SK-N-SH (cell line): ENCODE measurements at regions not wholly inside any gene's neighbourhood (a gene's known extent, or its start where the extent isn't known, plus 50 kb on each side); places are given as distances from the start of the nearest gene placed in this dataset.
A peak's percentile ranks its signal among the peaks of the same experiment; 100 is the strongest.

ENCODE experiments used
- GABPA ChIP-seq: IDR thresholded peaks from 2 replicates; pipeline ENCODE4 v1.4.0; 2012; ENCODE audit warnings: low read depth, mild to moderate bottlenecking
- POLR2AphosphoS5 ChIP-seq: IDR thresholded peaks from 2 replicates; pipeline ENCODE4 v1.6.1; 2012; ENCODE audit warnings: low read depth, low read length
- TAF1 ChIP-seq: IDR thresholded peaks from 2 replicates; pipeline ENCODE4 v1.6.1; 2012; ENCODE audit warnings: low read depth, mild to moderate bottlenecking, low read length, moderate library complexity, borderline replicate concordance
- TF ChIP-seq, protein P1 (sequence below): fragments of 200-600 bp; sonication (generic); IDR thresholded peaks from 2 replicates; pipeline ENCODE4 v1.6.1; 2017; ENCODE audit warnings: antibody characterized with exemption, mild to moderate bottlenecking, moderate library complexity
- TF ChIP-seq, protein P2 (sequence below): IDR thresholded peaks from 2 replicates; pipeline ENCODE4 v1.6.1; 2012; ENCODE audit warnings: mild to moderate bottlenecking, low read depth, low read length, moderate library complexity
- TF ChIP-seq, protein P3 (sequence below): IDR thresholded peaks from 2 replicates; pipeline ENCODE4; 2012
- TF ChIP-seq, protein P4 (sequence below): fragments of 150-350 bp; IDR thresholded peaks from 2 replicates; pipeline ENCODE4 v1.6.1; 2017; ENCODE audit warnings: antibody characterized with exemption, low read length, low read depth, borderline replicate concordance
- TF ChIP-seq, protein P5 (sequence below): fragments of 150-350 bp; IDR thresholded peaks from 2 replicates; pipeline ENCODE4 v1.6.1; 2016; ENCODE audit warnings: mild to moderate bottlenecking, low read depth, low read length
- TF ChIP-seq, protein P6 (sequence below): IDR thresholded peaks from 2 replicates; pipeline ENCODE4 v1.4.0; 2012; ENCODE audit warnings: low read depth, borderline replicate concordance

DNA sequence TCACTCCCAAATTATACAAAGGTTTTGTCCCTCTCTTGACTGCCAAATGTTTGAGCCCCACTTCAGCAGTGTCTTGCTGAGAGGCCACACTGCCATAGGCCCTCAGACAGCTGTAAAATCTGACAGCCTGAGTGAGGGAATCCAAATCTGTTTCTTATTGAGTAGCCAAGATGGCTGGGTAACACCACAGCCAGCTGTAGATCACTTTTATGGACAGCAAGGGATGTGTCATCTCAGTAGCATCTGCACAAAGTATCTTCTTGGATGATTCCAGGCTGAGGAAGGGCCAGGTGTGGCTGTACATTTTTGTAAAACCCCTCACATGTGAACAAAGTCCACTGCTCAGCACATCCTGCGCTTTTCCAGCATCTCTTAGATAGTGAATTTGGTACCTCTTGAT is 237.0 kb upstream of the LRTM1 start:
- TF ChIP-seq, protein P1, sequence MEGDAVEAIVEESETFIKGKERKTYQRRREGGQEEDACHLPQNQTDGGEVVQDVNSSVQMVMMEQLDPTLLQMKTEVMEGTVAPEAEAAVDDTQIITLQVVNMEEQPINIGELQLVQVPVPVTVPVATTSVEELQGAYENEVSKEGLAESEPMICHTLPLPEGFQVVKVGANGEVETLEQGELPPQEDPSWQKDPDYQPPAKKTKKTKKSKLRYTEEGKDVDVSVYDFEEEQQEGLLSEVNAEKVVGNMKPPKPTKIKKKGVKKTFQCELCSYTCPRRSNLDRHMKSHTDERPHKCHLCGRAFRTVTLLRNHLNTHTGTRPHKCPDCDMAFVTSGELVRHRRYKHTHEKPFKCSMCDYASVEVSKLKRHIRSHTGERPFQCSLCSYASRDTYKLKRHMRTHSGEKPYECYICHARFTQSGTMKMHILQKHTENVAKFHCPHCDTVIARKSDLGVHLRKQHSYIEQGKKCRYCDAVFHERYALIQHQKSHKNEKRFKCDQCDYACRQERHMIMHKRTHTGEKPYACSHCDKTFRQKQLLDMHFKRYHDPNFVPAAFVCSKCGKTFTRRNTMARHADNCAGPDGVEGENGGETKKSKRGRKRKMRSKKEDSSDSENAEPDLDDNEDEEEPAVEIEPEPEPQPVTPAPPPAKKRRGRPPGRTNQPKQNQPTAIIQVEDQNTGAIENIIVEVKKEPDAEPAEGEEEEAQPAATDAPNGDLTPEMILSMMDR = no peak
- no peak for TF ChIP-seq GABPA
- TF ChIP-seq POLR2AphosphoS5 = no peak
- TF ChIP-seq, protein P2, sequence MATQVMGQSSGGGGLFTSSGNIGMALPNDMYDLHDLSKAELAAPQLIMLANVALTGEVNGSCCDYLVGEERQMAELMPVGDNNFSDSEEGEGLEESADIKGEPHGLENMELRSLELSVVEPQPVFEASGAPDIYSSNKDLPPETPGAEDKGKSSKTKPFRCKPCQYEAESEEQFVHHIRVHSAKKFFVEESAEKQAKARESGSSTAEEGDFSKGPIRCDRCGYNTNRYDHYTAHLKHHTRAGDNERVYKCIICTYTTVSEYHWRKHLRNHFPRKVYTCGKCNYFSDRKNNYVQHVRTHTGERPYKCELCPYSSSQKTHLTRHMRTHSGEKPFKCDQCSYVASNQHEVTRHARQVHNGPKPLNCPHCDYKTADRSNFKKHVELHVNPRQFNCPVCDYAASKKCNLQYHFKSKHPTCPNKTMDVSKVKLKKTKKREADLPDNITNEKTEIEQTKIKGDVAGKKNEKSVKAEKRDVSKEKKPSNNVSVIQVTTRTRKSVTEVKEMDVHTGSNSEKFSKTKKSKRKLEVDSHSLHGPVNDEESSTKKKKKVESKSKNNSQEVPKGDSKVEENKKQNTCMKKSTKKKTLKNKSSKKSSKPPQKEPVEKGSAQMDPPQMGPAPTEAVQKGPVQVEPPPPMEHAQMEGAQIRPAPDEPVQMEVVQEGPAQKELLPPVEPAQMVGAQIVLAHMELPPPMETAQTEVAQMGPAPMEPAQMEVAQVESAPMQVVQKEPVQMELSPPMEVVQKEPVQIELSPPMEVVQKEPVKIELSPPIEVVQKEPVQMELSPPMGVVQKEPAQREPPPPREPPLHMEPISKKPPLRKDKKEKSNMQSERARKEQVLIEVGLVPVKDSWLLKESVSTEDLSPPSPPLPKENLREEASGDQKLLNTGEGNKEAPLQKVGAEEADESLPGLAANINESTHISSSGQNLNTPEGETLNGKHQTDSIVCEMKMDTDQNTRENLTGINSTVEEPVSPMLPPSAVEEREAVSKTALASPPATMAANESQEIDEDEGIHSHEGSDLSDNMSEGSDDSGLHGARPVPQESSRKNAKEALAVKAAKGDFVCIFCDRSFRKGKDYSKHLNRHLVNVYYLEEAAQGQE = no peak
- TF ChIP-seq, protein P3, sequence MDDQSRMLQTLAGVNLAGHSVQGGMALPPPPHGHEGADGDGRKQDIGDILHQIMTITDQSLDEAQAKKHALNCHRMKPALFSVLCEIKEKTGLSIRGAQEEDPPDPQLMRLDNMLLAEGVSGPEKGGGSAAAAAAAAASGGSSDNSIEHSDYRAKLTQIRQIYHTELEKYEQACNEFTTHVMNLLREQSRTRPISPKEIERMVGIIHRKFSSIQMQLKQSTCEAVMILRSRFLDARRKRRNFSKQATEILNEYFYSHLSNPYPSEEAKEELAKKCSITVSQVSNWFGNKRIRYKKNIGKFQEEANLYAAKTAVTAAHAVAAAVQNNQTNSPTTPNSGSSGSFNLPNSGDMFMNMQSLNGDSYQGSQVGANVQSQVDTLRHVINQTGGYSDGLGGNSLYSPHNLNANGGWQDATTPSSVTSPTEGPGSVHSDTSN = peak; percentile 42
- no peak for TF ChIP-seq TAF1
- TF ChIP-seq, protein P4, sequence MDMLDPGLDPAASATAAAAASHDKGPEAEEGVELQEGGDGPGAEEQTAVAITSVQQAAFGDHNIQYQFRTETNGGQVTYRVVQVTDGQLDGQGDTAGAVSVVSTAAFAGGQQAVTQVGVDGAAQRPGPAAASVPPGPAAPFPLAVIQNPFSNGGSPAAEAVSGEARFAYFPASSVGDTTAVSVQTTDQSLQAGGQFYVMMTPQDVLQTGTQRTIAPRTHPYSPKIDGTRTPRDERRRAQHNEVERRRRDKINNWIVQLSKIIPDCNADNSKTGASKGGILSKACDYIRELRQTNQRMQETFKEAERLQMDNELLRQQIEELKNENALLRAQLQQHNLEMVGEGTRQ = no peak
- TF ChIP-seq, protein P5, sequence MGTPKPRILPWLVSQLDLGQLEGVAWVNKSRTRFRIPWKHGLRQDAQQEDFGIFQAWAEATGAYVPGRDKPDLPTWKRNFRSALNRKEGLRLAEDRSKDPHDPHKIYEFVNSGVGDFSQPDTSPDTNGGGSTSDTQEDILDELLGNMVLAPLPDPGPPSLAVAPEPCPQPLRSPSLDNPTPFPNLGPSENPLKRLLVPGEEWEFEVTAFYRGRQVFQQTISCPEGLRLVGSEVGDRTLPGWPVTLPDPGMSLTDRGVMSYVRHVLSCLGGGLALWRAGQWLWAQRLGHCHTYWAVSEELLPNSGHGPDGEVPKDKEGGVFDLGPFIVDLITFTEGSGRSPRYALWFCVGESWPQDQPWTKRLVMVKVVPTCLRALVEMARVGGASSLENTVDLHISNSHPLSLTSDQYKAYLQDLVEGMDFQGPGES = no peak
- TF ChIP-seq, protein P6, sequence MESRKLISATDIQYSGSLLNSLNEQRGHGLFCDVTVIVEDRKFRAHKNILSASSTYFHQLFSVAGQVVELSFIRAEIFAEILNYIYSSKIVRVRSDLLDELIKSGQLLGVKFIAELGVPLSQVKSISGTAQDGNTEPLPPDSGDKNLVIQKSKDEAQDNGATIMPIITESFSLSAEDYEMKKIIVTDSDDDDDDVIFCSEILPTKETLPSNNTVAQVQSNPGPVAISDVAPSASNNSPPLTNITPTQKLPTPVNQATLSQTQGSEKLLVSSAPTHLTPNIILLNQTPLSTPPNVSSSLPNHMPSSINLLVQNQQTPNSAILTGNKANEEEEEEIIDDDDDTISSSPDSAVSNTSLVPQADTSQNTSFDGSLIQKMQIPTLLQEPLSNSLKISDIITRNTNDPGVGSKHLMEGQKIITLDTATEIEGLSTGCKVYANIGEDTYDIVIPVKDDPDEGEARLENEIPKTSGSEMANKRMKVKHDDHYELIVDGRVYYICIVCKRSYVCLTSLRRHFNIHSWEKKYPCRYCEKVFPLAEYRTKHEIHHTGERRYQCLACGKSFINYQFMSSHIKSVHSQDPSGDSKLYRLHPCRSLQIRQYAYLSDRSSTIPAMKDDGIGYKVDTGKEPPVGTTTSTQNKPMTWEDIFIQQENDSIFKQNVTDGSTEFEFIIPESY = no peak
